ENCODE measurements at regions not wholly inside any gene's neighbourhood (a gene's known extent, or its start where the extent isn't known, plus 50 kb on each side); places are given as distances from the start of the nearest gene placed in this dataset.

DNA sequence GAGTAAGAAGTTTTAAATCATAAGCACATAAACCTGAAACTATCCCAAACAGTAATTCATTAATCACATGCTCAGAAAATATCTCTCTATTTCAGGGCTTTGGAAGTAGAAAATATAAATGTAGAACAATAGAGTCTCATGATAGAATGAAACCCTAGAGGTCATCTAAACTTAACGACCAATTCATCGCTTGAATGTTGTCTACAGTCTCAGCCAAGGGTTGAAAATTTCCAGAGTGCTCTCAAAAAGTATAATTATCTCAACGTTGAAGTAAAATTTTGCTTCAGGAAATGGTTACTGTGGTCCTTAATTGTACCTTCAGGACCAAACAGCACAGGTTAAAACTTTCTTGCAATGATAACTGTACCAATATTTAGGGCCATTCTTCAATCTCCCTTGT, 1053.6 kb upstream of the SEL1L start:
- TF ChIP-seq CTCF (IDR thresholded peaks at IDR 0.05; ENCODE audit: low read length) (no peak), EZH2 (IDR thresholded peaks at IDR 0.05; ENCODE audit: borderline replicate concordance, low read length) (no peak)
